GM18499 (cell line): ENCODE measurements at regions not wholly inside any gene's neighbourhood (a gene's known extent, or its start where the extent isn't known, plus 50 kb on each side); places are given as distances from the start of the nearest gene placed in this dataset.
"Not testable (repeated sequence)": the region's sequence is repeated elsewhere in the genome, so short reads cannot be mapped to it uniquely, and the experiment has no call there.

Source experiments
- ATAC-seq: cut with Tn5 transposase; IDR thresholded peaks from one replicate; pipeline ENCODE4 v1.9.1; 2021; ENCODE audit warnings: moderate number of reproducible peaks; ENCODE audit not compliant: insufficient read depth, unreplicated experiment

GRCh38 chr1:172941945-172942344 is 108.8 kb downstream of the TNFSF18 start:
- ATAC-seq = no peak

GRCh38 chr1:172943138-172943537 is 107.6 kb downstream of the TNFSF18 start:
- not testable (repeated sequence) for ATAC-seq

GRCh38 chr1:172944931-172945330 is 105.8 kb downstream of the TNFSF18 start:
- no peak for ATAC-seq

GRCh38 chr1:172946814-172947507 is 103.8 kb downstream of the TNFSF18 start:
- ATAC-seq = no peak

GRCh38 chr1:172948457-172948856 is 102.3 kb downstream of the TNFSF18 start:
- ATAC-seq = no peak

GRCh38 chr1:172949096-172949495 is 101.6 kb downstream of the TNFSF18 start:
- ATAC-seq = no peak

- ATAC-seq = no peak
Observed at GRCh38 chr1:172950528-172950927, 100.2 kb downstream of the TNFSF18 start.

- ATAC-seq = no peak
Observed at GRCh38 chr1:172951730-172952365, 98.9 kb downstream of the TNFSF18 start.

- ATAC-seq = no peak
Observed at GRCh38 chr1:172952516-172952915, 98.2 kb downstream of the TNFSF18 start.

- no peak for ATAC-seq
Observed at GRCh38 chr1:172954476-172955150, 96.1 kb downstream of the TNFSF18 start.

GRCh38 chr1:172955161-172955815 is 95.5 kb downstream of the TNFSF18 start:
- no peak for ATAC-seq

- ATAC-seq = no peak
Observed at GRCh38 chr1:172956871-172957270, 93.9 kb downstream of the TNFSF18 start.

- ATAC-seq = no peak
Observed at GRCh38 chr1:172957491-172957890, 93.2 kb downstream of the TNFSF18 start.

- no peak for ATAC-seq
Observed at GRCh38 chr1:172959571-172959970, 91.2 kb downstream of the TNFSF18 start.

- no peak for ATAC-seq
Observed at GRCh38 chr1:172960019-172960418, 90.7 kb downstream of the TNFSF18 start.

- no peak for ATAC-seq
Observed at GRCh38 chr1:172960454-172961208, 90.1 kb downstream of the TNFSF18 start.

- ATAC-seq = no peak
Observed at GRCh38 chr1:172964864-172965263, 85.9 kb downstream of the TNFSF18 start.

- no peak for ATAC-seq
Observed at GRCh38 chr1:172966844-172967540, 83.7 kb downstream of the TNFSF18 start.

- ATAC-seq = no peak
Observed at GRCh38 chr1:172967936-172968335, 82.8 kb downstream of the TNFSF18 start.

- no peak for ATAC-seq
Observed at GRCh38 chr1:172969611-172970010, 81.1 kb downstream of the TNFSF18 start.
